ENCODE measurements at regions not wholly inside any gene's neighbourhood (a gene's known extent, or its start where the extent isn't known, plus 50 kb on each side); places are given as distances from the start of the nearest gene placed in this dataset.

GRCh38 chr22:27413702-27414101 is 387.9 kb downstream of the MN1 start:
- no peak for DNase-seq (ENCODE audit: low read depth in 2 of 2)

GRCh38 chr22:27416511-27417420 is 384.8 kb downstream of the MN1 start:
- DNase-seq (ENCODE audit: low read depth in 2 of 2) = no peak

GRCh38 chr22:27417421-27417814 is 384.1 kb downstream of the MN1 start:
- no peak for DNase-seq (ENCODE audit: low read depth in 2 of 2)

GRCh38 chr22:27418261-27418660 is 383.3 kb downstream of the MN1 start:
- no peak for DNase-seq (ENCODE audit: low read depth in 2 of 2)

GRCh38 chr22:27419473-27419872 is 382.1 kb downstream of the MN1 start:
- DNase-seq (ENCODE audit: low read depth in 2 of 2) = no peak

- no peak for DNase-seq (ENCODE audit: low read depth in 2 of 2)
These were observed 381.2 kb downstream of the MN1 start for GRCh38 chr22:27420195-27420816.

GRCh38 chr22:27420817-27421361 is 380.7 kb downstream of the MN1 start:
- DNase-seq (ENCODE audit: low read depth in 2 of 2) = no peak

GRCh38 chr22:27422442-27422841 is 379.1 kb downstream of the MN1 start:
- DNase-seq (ENCODE audit: low read depth in 2 of 2) = no peak

- DNase-seq (ENCODE audit: low read depth in 2 of 2) = no peak
These were observed 377.2 kb downstream of the MN1 start for GRCh38 chr22:27424319-27424718.

- no peak for DNase-seq (ENCODE audit: low read depth in 2 of 2)
These were observed 372.1 kb downstream of the MN1 start for GRCh38 chr22:27429476-27429875.

GRCh38 chr22:27431081-27431480 is 370.5 kb downstream of the MN1 start:
- DNase-seq (ENCODE audit: low read depth in 2 of 2) = no peak

- DNase-seq (ENCODE audit: low read depth in 2 of 2) = no peak
These were observed 369.7 kb downstream of the MN1 start for GRCh38 chr22:27431896-27432295.

- DNase-seq (ENCODE audit: low read depth in 2 of 2) = no peak
These were observed 368.5 kb downstream of the MN1 start for GRCh38 chr22:27433099-27433498.

GRCh38 chr22:27433585-27434190 is 367.9 kb downstream of the MN1 start:
- DNase-seq (ENCODE audit: low read depth in 2 of 2) = no peak

GRCh38 chr22:27434898-27435297 is 366.7 kb downstream of the MN1 start:
- DNase-seq (ENCODE audit: low read depth in 2 of 2) = no peak

GRCh38 chr22:27435844-27436576 is 365.5 kb downstream of the MN1 start:
- DNase-seq (ENCODE audit: low read depth in 2 of 2) = no peak

- no peak for DNase-seq (ENCODE audit: low read depth in 2 of 2)
These were observed 365.0 kb downstream of the MN1 start for GRCh38 chr22:27436591-27436990.

- no peak for DNase-seq (ENCODE audit: low read depth in 2 of 2)
These were observed 364.0 kb downstream of the MN1 start for GRCh38 chr22:27437570-27437969.

- DNase-seq (ENCODE audit: low read depth in 2 of 2) = no peak
These were observed 363.1 kb downstream of the MN1 start for GRCh38 chr22:27438271-27438980.

- DNase-seq (ENCODE audit: low read depth in 2 of 2) = no peak
These were observed 362.4 kb downstream of the MN1 start for GRCh38 chr22:27439131-27439530.

- DNase-seq (ENCODE audit: low read depth in 2 of 2) = no peak
These were observed 361.2 kb downstream of the MN1 start for GRCh38 chr22:27440304-27440865.
